ENCODE measurements at regions not wholly inside any gene's neighbourhood (a gene's known extent, or its start where the extent isn't known, plus 50 kb on each side); places are given as distances from the start of the nearest gene placed in this dataset.

DNA sequence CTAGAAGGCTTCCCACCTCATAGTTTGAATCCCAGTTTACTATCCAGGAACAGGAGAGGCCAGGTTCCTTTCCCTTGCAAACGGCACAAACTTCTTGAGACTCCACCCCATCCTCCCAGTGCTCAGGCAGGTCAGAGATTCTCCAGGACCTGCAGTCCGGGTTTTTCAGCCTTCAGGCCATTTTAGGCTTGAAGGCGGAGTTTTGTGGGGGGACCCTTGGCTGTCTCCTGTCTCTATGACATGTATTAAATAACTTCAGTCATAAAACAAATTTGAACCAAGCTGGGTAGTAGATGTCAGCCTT, 230.1 kb downstream of the NFATC2 start:
- H3F3A ChIP-seq (ENCODE audit: low read length, unreplicated experiment): no peaks in the 10 kb centered on the region
- H3K27me3 ChIP-seq (ENCODE audit: low read length): no peaks in the 10 kb centered on the region
- TF ChIP-seq EZH2 (IDR thresholded peaks at IDR 0.05; ENCODE audit: low read length, unreplicated experiment): no peak
- TF ChIP-seq EZH2phosphoT487 (IDR thresholded peaks at IDR 0.05; ENCODE audit: borderline replicate concordance, low read length): no peak
- TF ChIP-seq CTCF (conservative IDR thresholded peaks at IDR 0.05; ENCODE audit: low read depth, low read length): no peak
- ChIA-PET POLR2A (ENCODE audit: unreplicated experiment) (no interaction called here), CTCF (no interaction called here)
- no peaks in the 10 kb centered on the region for H3K36me3 ChIP-seq (ENCODE audit: low read depth, low read length)
- DNase-seq (no peak), ATAC-seq (no peak)
- peak overlapping the region; percentile 48 for H2AFZ ChIP-seq (ENCODE audit: low read length)
- H3K27ac ChIP-seq (ENCODE audit: low read length): no peak overlapping the region
- intact Hi-C loops (cut with micrococcal nuclease): no loop called here
- H3K4me2 ChIP-seq (ENCODE audit: low read length): peak overlapping the region; percentile 55
- BruUV-seq (replicated peaks): no TSS peak
- H3K9me3 ChIP-seq (ENCODE audit: low read length): no peaks in the 10 kb centered on the region
- H3K79me2 ChIP-seq (ENCODE audit: low read length): no peaks in the 10 kb centered on the region
- no peaks in the 10 kb centered on the region for H3K9me2 ChIP-seq (replicated peaks; ENCODE audit: low read length)
- H3K4me3 ChIP-seq (ENCODE audit: low read length): no peak overlapping the region
- H3K4me1 ChIP-seq (ENCODE audit: insufficient read depth, low read length): peaks cover 14% of the 10 kb centered on the region
- no peaks in the 10 kb centered on the region for H4K20me1 ChIP-seq (ENCODE audit: low read length)
- no peak overlapping the region for H3K9ac ChIP-seq (ENCODE audit: low read length)

DNA sequence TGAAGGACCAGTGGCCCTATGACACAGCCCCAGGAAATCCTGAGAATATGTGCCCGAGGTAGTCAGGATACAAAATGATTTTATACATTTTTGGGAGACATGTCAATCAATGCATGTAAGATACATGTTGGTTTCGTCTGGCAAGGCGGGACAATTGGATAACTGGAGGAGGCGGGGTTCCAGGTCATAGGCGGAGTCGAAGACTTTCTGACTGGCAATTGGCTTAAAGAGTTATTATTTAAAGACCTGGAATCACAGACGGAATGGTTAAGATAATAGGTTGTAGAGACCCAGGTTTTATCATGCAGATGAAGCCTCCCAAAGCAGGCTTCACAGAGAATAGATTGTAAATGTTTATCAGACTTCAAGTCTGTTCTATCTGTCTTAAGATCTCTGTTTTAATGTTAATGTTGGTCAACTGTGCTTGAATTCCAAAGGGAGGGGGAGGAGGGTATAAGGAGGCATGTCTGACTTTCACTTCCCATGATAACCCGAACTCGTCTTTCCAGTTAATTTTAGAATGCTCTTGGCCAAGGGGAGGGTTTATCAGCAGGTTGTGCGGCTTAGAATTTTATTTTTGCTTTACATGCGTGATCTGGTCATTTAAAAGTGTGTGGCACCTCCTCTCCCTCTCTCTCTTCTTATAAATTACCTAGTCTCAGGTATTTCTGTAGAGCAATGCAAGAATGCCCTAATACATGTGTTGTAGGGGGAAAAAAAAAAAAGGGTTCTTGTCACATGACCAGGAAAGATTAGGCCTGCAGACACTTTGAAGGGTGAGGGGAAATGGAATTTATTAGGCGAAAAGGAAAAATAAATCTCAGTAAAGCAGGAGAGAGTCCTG, 230.7 kb downstream of the NFATC2 start:
- H3K4me2 ChIP-seq (ENCODE audit: low read length): peak overlapping the region; percentile 55
- intact Hi-C loops (cut with micrococcal nuclease): no loop called here
- H3K4me1 ChIP-seq (ENCODE audit: insufficient read depth, low read length): peaks cover 17% of the 10 kb centered on the region
- H3K9ac ChIP-seq (ENCODE audit: low read length): no peak overlapping the region
- no peaks in the 10 kb centered on the region for H3K27me3 ChIP-seq (ENCODE audit: low read length)
- no peaks in the 10 kb centered on the region for H4K20me1 ChIP-seq (ENCODE audit: low read length)
- DNase-seq (peak; percentile 82), ATAC-seq (no peak)
- peak overlapping the region; percentile 48 for H2AFZ ChIP-seq (ENCODE audit: low read length)
- no peaks in the 10 kb centered on the region for H3F3A ChIP-seq (ENCODE audit: low read length, unreplicated experiment)
- H3K9me3 ChIP-seq (ENCODE audit: low read length): no peaks in the 10 kb centered on the region
- no peaks in the 10 kb centered on the region for H3K79me2 ChIP-seq (ENCODE audit: low read length)
- no peak overlapping the region for H3K27ac ChIP-seq (ENCODE audit: low read length)
- no peaks in the 10 kb centered on the region for H3K36me3 ChIP-seq (ENCODE audit: low read depth, low read length)
- H3K9me2 ChIP-seq (replicated peaks; ENCODE audit: low read length): no peaks in the 10 kb centered on the region
- TF ChIP-seq EZH2 (IDR thresholded peaks at IDR 0.05; ENCODE audit: low read length, unreplicated experiment) (no peak), CTCF (conservative IDR thresholded peaks at IDR 0.05; ENCODE audit: low read depth, low read length) (no peak), EZH2phosphoT487 (IDR thresholded peaks at IDR 0.05; ENCODE audit: borderline replicate concordance, low read length) (no peak)
- H3K4me3 ChIP-seq (ENCODE audit: low read length): no peak overlapping the region
- ChIA-PET POLR2A (ENCODE audit: unreplicated experiment) (no interaction called here), CTCF (no interaction called here)
- no TSS peak for BruUV-seq (replicated peaks)

GRCh38 chr20:51310216-51310615, 232.3 kb downstream of the NFATC2 start:
- Histone ChIP-seq H2AFZ (ENCODE audit: low read length) (no peak overlapping the region), H4K20me1 (ENCODE audit: low read length) (no peaks in the 10 kb centered on the region), H3K9me2 (replicated peaks; ENCODE audit: low read length) (no peaks in the 10 kb centered on the region), H3K4me1 (ENCODE audit: insufficient read depth, low read length) (peaks cover 29% of the 10 kb centered on the region), H3K4me3 (ENCODE audit: low read length) (no peak overlapping the region), H3K27me3 (ENCODE audit: low read length) (no peaks in the 10 kb centered on the region), H3F3A (ENCODE audit: low read length, unreplicated experiment) (no peaks in the 10 kb centered on the region), H3K9ac (ENCODE audit: low read length) (no peak overlapping the region), H3K4me2 (ENCODE audit: low read length) (no peak overlapping the region), H3K9me3 (ENCODE audit: low read length) (no peaks in the 10 kb centered on the region), H3K36me3 (ENCODE audit: low read depth, low read length) (no peaks in the 10 kb centered on the region), H3K79me2 (ENCODE audit: low read length) (no peaks in the 10 kb centered on the region), H3K27ac (ENCODE audit: low read length) (no peak overlapping the region)
- no peak for TF ChIP-seq EZH2phosphoT487 (IDR thresholded peaks at IDR 0.05; ENCODE audit: borderline replicate concordance, low read length)
- no peak for TF ChIP-seq CTCF (conservative IDR thresholded peaks at IDR 0.05; ENCODE audit: low read depth, low read length)
- no peak for TF ChIP-seq EZH2 (IDR thresholded peaks at IDR 0.05; ENCODE audit: low read length, unreplicated experiment)
- no peak for ATAC-seq
- CTCF ChIA-PET: interaction anchor here (0.5 kb wide), 1 partner anchor 307 kb away, joined by 7 read pairs; no protein-coding TSS in a partner anchor
- BruUV-seq (replicated peaks): no TSS peak
- DNase-seq: no peak
- POLR2A ChIA-PET (ENCODE audit: unreplicated experiment): no interaction called here
- intact Hi-C loops (cut with micrococcal nuclease): no loop called here

Measured in PC-3 (cell line).